CD4-positive, CD25-positive, alpha-beta regulatory T cell (primary cell): ENCODE measurements at regions not wholly inside any gene's neighbourhood (a gene's known extent, or its start where the extent isn't known, plus 50 kb on each side); places are given as distances from the start of the nearest gene placed in this dataset.

Experiments used
- ATAC-seq, 2 donors: fragments of 150-1000 bp; cut with Tn5 transposase; one replicate each; pipeline ENCODE4 v1.10.0; 2021; ENCODE audit warnings: low read depth in 2 of 2, moderate number of reproducible peaks in 2 of 2, moderate library complexity in 1 of 2
- DNase-seq, 3 donors: peaks; one replicate each; pipeline versions ENCODE4 v3.0.0 to v3.0.0-alpha.2; 2012 to 2022; ENCODE audit warnings: mixed read lengths in 1 of 3
- H3K27ac ChIP-seq: one replicate; pipeline ENCODE4 v1.7.0; 2013; ENCODE audit warnings: mild to moderate bottlenecking, low read length; ENCODE audit not compliant: insufficient read depth, poor library complexity, severe bottlenecking
- H3K27me3 ChIP-seq: one replicate; pipeline ENCODE4 v1.7.0; 2013; ENCODE audit warnings: low read length; ENCODE audit not compliant: control insufficient read depth, insufficient read depth
- H3K36me3 ChIP-seq: one replicate; pipeline ENCODE4 v1.7.0; 2013; ENCODE audit warnings: mild to moderate bottlenecking, low read length, moderate library complexity; ENCODE audit not compliant: control insufficient read depth, insufficient read depth
- H3K4me1 ChIP-seq: 2 replicates; pipeline ENCODE4 v1.7.0; 2013; ENCODE audit warnings: mild to moderate bottlenecking, low read length; ENCODE audit not compliant: insufficient read depth, control insufficient read depth, poor library complexity, severe bottlenecking
- H3K4me3 ChIP-seq: one replicate; pipeline ENCODE4 v1.7.0; 2013; ENCODE audit warnings: low read depth, mild to moderate bottlenecking, low read length, moderate library complexity
- H3K9me3 ChIP-seq, 2 experiments: 1 replicate in 1 of 2; 2 replicates in 1 of 2; pipeline ENCODE4 v1.7.0; 2013; ENCODE audit warnings: low read length in 2 of 2, mild to moderate bottlenecking in 1 of 2, moderate library complexity in 1 of 2; ENCODE audit not compliant: control insufficient read depth in 2 of 2
- H3K27ac Mint-ChIP-seq, 3 donors: one replicate each; pipeline ENCODE4 v1.8.0; 2020 to 2022; ENCODE audit warnings: mild to moderate bottlenecking in 3 of 3, mixed read lengths in 3 of 3, moderate library complexity in 2 of 3
- H3K27me3 Mint-ChIP-seq: one replicate; pipeline ENCODE4 v1.8.0; 2022; ENCODE audit warnings: mild to moderate bottlenecking, mixed read lengths
- H3K36me3 Mint-ChIP-seq: one replicate; pipeline ENCODE4 v1.8.0; 2020; ENCODE audit warnings: mixed read lengths
- H3K4me1 Mint-ChIP-seq, 4 donors: one replicate each; pipeline ENCODE4 v1.8.0; 2020 to 2022; ENCODE audit warnings: mixed read lengths in 4 of 4, mild to moderate bottlenecking in 1 of 4
- H3K4me3 Mint-ChIP-seq, 4 donors: one replicate each; pipeline ENCODE4 v1.8.0; 2020 to 2022; ENCODE audit warnings: mild to moderate bottlenecking in 4 of 4, mixed read lengths in 4 of 4, moderate library complexity in 3 of 4
- H3K9me3 Mint-ChIP-seq, 7 donors: one replicate each; pipeline ENCODE4 v1.8.0; 2020 to 2022; ENCODE audit warnings: mixed read lengths in 7 of 7, mild to moderate bottlenecking in 3 of 7, moderate library complexity in 2 of 7

GRCh38 chr11:91265946-91266345, 958.7 kb upstream of the FAT3 start:
- Histone ChIP-seq H3K9me3 (peaks cover 2 to 7% of the 10 kb centered on the region in 2 experiments), H3K27me3 (no peaks in the 10 kb centered on the region), H3K4me3 (no peak overlapping the region), H3K36me3 (no peaks in the 10 kb centered on the region), H3K4me1 (no peaks in the 10 kb centered on the region), H3K27ac (no peak overlapping the region)
- no peaks in the 10 kb centered on the region for H3K36me3 Mint-ChIP-seq
- H3K4me3 Mint-ChIP-seq = no peak overlapping the region
- H3K27me3 Mint-ChIP-seq = no peaks in the 10 kb centered on the region
- DNase-seq (no peak), ATAC-seq (no peak)
- no peaks in the 10 kb centered on the region for H3K4me1 Mint-ChIP-seq
- peaks cover 0 to 24% (median 6%) of the 10 kb centered on the region in 7 donors for H3K9me3 Mint-ChIP-seq
- no peak overlapping the region for H3K27ac Mint-ChIP-seq

DNA sequence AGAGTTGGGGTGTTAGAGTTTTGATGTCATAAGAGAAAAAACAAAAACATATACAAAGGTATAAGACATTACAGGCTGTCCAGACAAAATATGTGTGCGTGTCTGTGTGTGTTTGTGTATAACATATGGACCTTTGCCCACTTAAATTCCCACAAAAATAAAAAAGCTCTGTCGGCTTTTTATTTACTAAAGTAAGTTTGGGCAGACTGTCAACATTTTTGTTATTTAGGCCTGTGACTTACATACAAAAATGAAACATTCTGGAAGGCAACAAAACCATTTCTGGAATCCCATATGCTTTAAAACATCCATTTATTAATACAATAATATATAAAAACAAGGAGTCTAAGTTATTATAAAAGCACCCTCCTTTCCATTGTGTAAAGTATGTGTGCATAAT, 960.1 kb upstream of the FAT3 start:
- Mint-ChIP-seq H3K36me3 (no peaks in the 10 kb centered on the region), H3K27me3 (no peaks in the 10 kb centered on the region), H3K9me3 (peaks cover 0 to 30% (median 6%) of the 10 kb centered on the region in 7 donors), H3K4me1 (no peaks in the 10 kb centered on the region), H3K4me3 (no peak overlapping the region), H3K27ac (no peak overlapping the region)
- Histone ChIP-seq H3K27me3 (no peaks in the 10 kb centered on the region), H3K36me3 (no peaks in the 10 kb centered on the region), H3K4me1 (no peaks in the 10 kb centered on the region), H3K27ac (no peak overlapping the region), H3K9me3 (peaks cover 2 to 4% of the 10 kb centered on the region in 2 experiments), H3K4me3 (no peak overlapping the region)
- DNase-seq = no peak
- ATAC-seq = no peak

- no peaks in the 10 kb centered on the region for H3K27me3 Mint-ChIP-seq
- Histone ChIP-seq H3K4me3 (no peak overlapping the region), H3K27ac (no peak overlapping the region), H3K36me3 (no peaks in the 10 kb centered on the region), H3K9me3 (peaks cover 2 to 4% of the 10 kb centered on the region in 2 experiments), H3K27me3 (no peaks in the 10 kb centered on the region), H3K4me1 (no peaks in the 10 kb centered on the region)
- DNase-seq = no peak
- H3K36me3 Mint-ChIP-seq = no peaks in the 10 kb centered on the region
- H3K9me3 Mint-ChIP-seq = peaks cover 0 to 32% (median 6%) of the 10 kb centered on the region in 7 donors
- no peak overlapping the region for H3K4me3 Mint-ChIP-seq
- H3K4me1 Mint-ChIP-seq = no peaks in the 10 kb centered on the region
- no peak overlapping the region for H3K27ac Mint-ChIP-seq
- no peak for ATAC-seq
Observed at GRCh38 chr11:91263496-91264365, 960.9 kb upstream of the FAT3 start.

GRCh38 chr11:91261513-91261912, 963.1 kb upstream of the FAT3 start:
- no peak overlapping the region for H3K4me3 ChIP-seq
- no peaks in the 10 kb centered on the region for H3K9me3 ChIP-seq
- ATAC-seq = no peak
- no peaks in the 10 kb centered on the region for H3K27me3 Mint-ChIP-seq
- H3K4me1 Mint-ChIP-seq = no peaks in the 10 kb centered on the region
- DNase-seq = no peak
- H3K27ac ChIP-seq = no peak overlapping the region
- no peaks in the 10 kb centered on the region for H3K27me3 ChIP-seq
- H3K36me3 Mint-ChIP-seq = no peaks in the 10 kb centered on the region
- H3K4me3 Mint-ChIP-seq = no peak overlapping the region
- no peaks in the 10 kb centered on the region for H3K36me3 ChIP-seq
- H3K4me1 ChIP-seq = no peaks in the 10 kb centered on the region
- peaks cover 0 to 29% (median 4%) of the 10 kb centered on the region in 7 donors for H3K9me3 Mint-ChIP-seq
- no peak overlapping the region for H3K27ac Mint-ChIP-seq

GRCh38 chr11:91258876-91259275, 965.7 kb upstream of the FAT3 start:
- ATAC-seq (no peak), DNase-seq (no peak)
- Histone ChIP-seq H3K36me3 (no peaks in the 10 kb centered on the region), H3K4me3 (no peak overlapping the region), H3K4me1 (no peaks in the 10 kb centered on the region), H3K9me3 (peaks cover 0 to 2% of the 10 kb centered on the region in 2 experiments), H3K27me3 (no peaks in the 10 kb centered on the region), H3K27ac (no peak overlapping the region)
- Mint-ChIP-seq H3K27me3 (no peaks in the 10 kb centered on the region), H3K36me3 (no peaks in the 10 kb centered on the region), H3K27ac (no peak overlapping the region), H3K9me3 (peaks cover 0 to 24% (median 7%) of the 10 kb centered on the region in 7 donors), H3K4me1 (no peaks in the 10 kb centered on the region), H3K4me3 (no peak overlapping the region)

GRCh38 chr11:91257667-91258066, 967.0 kb upstream of the FAT3 start:
- Histone ChIP-seq H3K4me3 (no peak overlapping the region), H3K9me3 (peaks cover 0 to 2% of the 10 kb centered on the region in 2 experiments), H3K36me3 (no peaks in the 10 kb centered on the region), H3K27ac (no peak overlapping the region), H3K27me3 (no peaks in the 10 kb centered on the region), H3K4me1 (no peaks in the 10 kb centered on the region)
- Mint-ChIP-seq H3K36me3 (no peaks in the 10 kb centered on the region), H3K27me3 (no peaks in the 10 kb centered on the region), H3K9me3 (peaks cover 0 to 22% (median 5%) of the 10 kb centered on the region in 7 donors), H3K4me3 (no peak overlapping the region), H3K4me1 (no peaks in the 10 kb centered on the region), H3K27ac (no peak overlapping the region)
- DNase-seq (no peak), ATAC-seq (no peak)

- H3K27ac ChIP-seq = no peak overlapping the region
- no peak overlapping the region for H3K4me3 ChIP-seq
- no peaks in the 10 kb centered on the region for H3K4me1 ChIP-seq
- H3K9me3 Mint-ChIP-seq = peaks cover 0 to 10% (median 3%) of the 10 kb centered on the region in 7 donors
- ATAC-seq = no peak
- H3K27ac Mint-ChIP-seq = no peak overlapping the region
- H3K4me1 Mint-ChIP-seq = no peaks in the 10 kb centered on the region
- no peaks in the 10 kb centered on the region for H3K27me3 ChIP-seq
- peak in 1 of 3 donors; percentile 11 for DNase-seq
- no peaks in the 10 kb centered on the region for H3K36me3 ChIP-seq
- H3K27me3 Mint-ChIP-seq = no peaks in the 10 kb centered on the region
- H3K9me3 ChIP-seq = no peaks in the 10 kb centered on the region
- no peak overlapping the region for H3K4me3 Mint-ChIP-seq
- no peaks in the 10 kb centered on the region for H3K36me3 Mint-ChIP-seq
Observed at GRCh38 chr11:91248199-91248807, 976.3 kb upstream of the FAT3 start.
